CD14-positive monocyte (primary cell): ENCODE measurements at regions not wholly inside any gene's neighbourhood (a gene's known extent, or its start where the extent isn't known, plus 50 kb on each side); places are given as distances from the start of the nearest gene placed in this dataset.

Source experiments
- DNase-seq, 3 donors: peaks; one replicate each; pipeline ENCODE4 v3.0.0-alpha.2; 2011 to 2022
- H2AFZ ChIP-seq: 2 replicates; pipeline ENCODE4 v1.6.0; 2012; ENCODE audit warnings: mild to moderate bottlenecking, low read depth, low read length, inconsistent platforms; ENCODE audit not compliant: insufficient read depth, poor library complexity, severe bottlenecking
- H3K27ac ChIP-seq, 2 donors: 1 replicate in 1 of 2; 2 replicates in 1 of 2; pipeline ENCODE4 v1.5.1; 2012 to 2013; ENCODE audit warnings: low read length in 2 of 2, control low read depth in 1 of 2, inconsistent platforms in 1 of 2, low read depth in 1 of 2, mild to moderate bottlenecking in 1 of 2
- H3K27me3 ChIP-seq, 2 donors: one replicate each; pipeline versions ENCODE4 v1.6.0 to v1.6.1; 2011 to 2013; ENCODE audit warnings: low read length in 2 of 2; ENCODE audit not compliant: control insufficient read depth in 2 of 2, insufficient read depth in 2 of 2
- H3K36me3 ChIP-seq, 2 donors: replicated peaks in 1 of 2; 1 replicate in 1 of 2; 2 replicates in 1 of 2; pipeline versions ENCODE4 v1.5.1 to v1.6.1; 2012 to 2013; ENCODE audit warnings: low read length in 2 of 2, control low read depth in 1 of 2, inconsistent platforms in 1 of 2, mild to moderate bottlenecking in 1 of 2; ENCODE audit not compliant: insufficient read depth in 2 of 2, control insufficient read depth in 1 of 2
- H3K4me1 ChIP-seq, 2 donors: 1 replicate in 1 of 2; 2 replicates in 1 of 2; pipeline versions ENCODE4 v1.5.1 to v1.6.1; 2012 to 2013; ENCODE audit warnings: low read length in 2 of 2, control low read depth in 1 of 2, inconsistent platforms in 1 of 2, mild to moderate bottlenecking in 1 of 2, moderate library complexity in 1 of 2; ENCODE audit not compliant: insufficient read depth in 2 of 2, control insufficient read depth in 1 of 2
- H3K4me2 ChIP-seq: replicated peaks from 2 replicates; pipeline ENCODE3; 2012; ENCODE audit warnings: low read length, moderate library complexity, mild to moderate bottlenecking; ENCODE audit not compliant: poor library complexity, severe bottlenecking; ENCODE audit errors: extremely low read depth
- H3K4me3 ChIP-seq, 3 experiments: fragments of 200-600 bp in 1 of 3; sonication (generic) in 1 of 3; replicated peaks in 1 of 3; 1 replicate in 2 of 3; 2 replicates in 1 of 3; pipeline ENCODE4 v1.5.1; 2011 to 2013; ENCODE audit warnings: low read length in 3 of 3, mild to moderate bottlenecking in 3 of 3, control low read depth in 2 of 3, low read depth in 2 of 3, inconsistent platforms in 1 of 3, moderate library complexity in 1 of 3
- H3K79me2 ChIP-seq: 2 replicates; pipeline ENCODE4 v1.6.0; 2012; ENCODE audit warnings: mild to moderate bottlenecking, control low read depth, inconsistent platforms, low read length, moderate library complexity; ENCODE audit not compliant: insufficient read depth
- H3K9ac ChIP-seq: 2 replicates; pipeline ENCODE4 v1.6.0; 2017; ENCODE audit warnings: low read length, mild to moderate bottlenecking; ENCODE audit not compliant: insufficient read depth, poor library complexity, severe bottlenecking
- H3K9me3 ChIP-seq, 2 donors: replicated peaks in 1 of 2; 1 replicate in 1 of 2; 2 replicates in 1 of 2; pipeline versions ENCODE4 v1.5.1 to v1.6.1; 2012 to 2013; ENCODE audit warnings: low read length in 2 of 2, control low read depth in 1 of 2; ENCODE audit not compliant: control insufficient read depth in 1 of 2, insufficient read depth in 1 of 2
- H4K20me1 ChIP-seq: 2 replicates; pipeline ENCODE4 v1.6.0; 2012; ENCODE audit warnings: mild to moderate bottlenecking, low read length, control low read depth, moderate library complexity; ENCODE audit not compliant: insufficient read depth
- H3K27ac Mint-ChIP-seq, 7 donors: one replicate each; pipeline ENCODE4 v1.8.0; 2020; ENCODE audit warnings: mild to moderate bottlenecking in 7 of 7, mixed read lengths in 7 of 7, moderate library complexity in 6 of 7, inconsistent platforms in 2 of 7
- H3K27me3 Mint-ChIP-seq, 3 donors: one replicate each; pipeline ENCODE4 v1.8.0; 2021 to 2022; ENCODE audit warnings: low read depth in 3 of 3, mild to moderate bottlenecking in 3 of 3, mixed read lengths in 3 of 3, moderate library complexity in 3 of 3, inconsistent platforms in 1 of 3
- H3K36me3 Mint-ChIP-seq, 2 donors: one replicate each; pipeline ENCODE4 v1.8.0; 2020; ENCODE audit warnings: mixed read lengths in 2 of 2, inconsistent platforms in 1 of 2, mild to moderate bottlenecking in 1 of 2
- H3K4me1 Mint-ChIP-seq: one replicate; pipeline ENCODE4 v1.8.0; 2020; ENCODE audit warnings: mild to moderate bottlenecking, mixed read lengths
- H3K4me3 Mint-ChIP-seq, 2 donors: one replicate each; pipeline ENCODE4 v1.8.0; 2020; ENCODE audit warnings: mild to moderate bottlenecking in 2 of 2, mixed read lengths in 2 of 2, moderate library complexity in 1 of 2
- H3K9me3 Mint-ChIP-seq, 7 donors: one replicate each; pipeline ENCODE4 v1.8.0; 2020 to 2022; ENCODE audit warnings: mixed read lengths in 7 of 7, mild to moderate bottlenecking in 6 of 7, moderate library complexity in 6 of 7, inconsistent platforms in 2 of 7
- CTCF ChIP-seq: fragments of 200-600 bp; IDR thresholded peaks from one replicate; pipeline ENCODE4 v1.8.0; 2022; ENCODE audit warnings: antibody characterized with exemption, mild to moderate bottlenecking
- WGBS: methylation state at CpG from one replicate; pipeline ENCODE4 v1.1.5; 2013; ENCODE audit warnings: missing lambda C conversion rate; ENCODE audit not compliant: insufficient coverage; 5-methylcytosine and 5-hydroxymethylcytosine counted together
- intact Hi-C, 2 donors: fragments of 100-400 bp; cut with micrococcal nuclease; formaldehyde crosslinking; loops; one replicate each; pipeline versions ENCODE4 v1.15.0 to v1.15.1; 2023

- peaks cover 8 to 10% of the 10 kb centered on the region in 2 donors for H3K4me1 ChIP-seq
- no peak for TF ChIP-seq CTCF
- H3K4me3 ChIP-seq: no peak overlapping the region
- WGBS: 38% methylated on average over 3 of the region's 5 CpGs
- no peak overlapping the region for H2AFZ ChIP-seq
- Mint-ChIP-seq H3K4me1 (peaks cover 24% of the 10 kb centered on the region), H3K36me3 (no peaks in the 10 kb centered on the region), H3K27me3 (no peaks in the 10 kb centered on the region), H3K4me3 (no peak overlapping the region), H3K9me3 (peaks cover 0 to 15% (median 6%) of the 10 kb centered on the region in 7 donors), H3K27ac (peak overlapping the region in 1 of 7 donors; percentile 66)
- DNase-seq: no peak
- peaks cover 0 to 4% of the 10 kb centered on the region in 2 donors for H3K9me3 ChIP-seq
- no peak overlapping the region for H3K9ac ChIP-seq
- H4K20me1 ChIP-seq: no peaks in the 10 kb centered on the region
- no peak overlapping the region for H3K4me2 ChIP-seq
- H3K79me2 ChIP-seq: no peaks in the 10 kb centered on the region
- H3K27me3 ChIP-seq: no peaks in the 10 kb centered on the region
- no peak overlapping the region for H3K27ac ChIP-seq
- no peaks in the 10 kb centered on the region for H3K36me3 ChIP-seq
- intact Hi-C loops: no loop called here
Observed at GRCh38 chr1:238608144-238608543, 717.4 kb upstream of the ZP4 start.

GRCh38 chr1:238606896-238607295 lies 716.2 kb upstream of the ZP4 start:
- Histone ChIP-seq H3K4me1 (peaks cover 8 to 10% of the 10 kb centered on the region in 2 donors), H3K79me2 (no peaks in the 10 kb centered on the region), H2AFZ (no peak overlapping the region), H3K9ac (no peak overlapping the region), H3K27ac (no peak overlapping the region), H3K9me3 (peaks cover 0 to 4% of the 10 kb centered on the region in 2 donors), H3K4me2 (peak overlapping the region; percentile 4), H3K36me3 (no peaks in the 10 kb centered on the region), H3K4me3 (no peak overlapping the region), H4K20me1 (no peaks in the 10 kb centered on the region), H3K27me3 (no peaks in the 10 kb centered on the region)
- WGBS: no CpG with 5 or more reads among the region's 4 CpGs
- Mint-ChIP-seq H3K36me3 (no peaks in the 10 kb centered on the region), H3K27ac (no peak overlapping the region), H3K4me1 (peaks cover 25% of the 10 kb centered on the region), H3K9me3 (peaks cover 0 to 14% (median 6%) of the 10 kb centered on the region in 7 donors), H3K4me3 (peak overlapping the region in 1 of 2 donors; percentile 33), H3K27me3 (peaks cover 0 to 1% (median 0%) of the 10 kb centered on the region in 3 donors)
- peak; percentile 2 to 40 (median 5) for DNase-seq
- TF ChIP-seq CTCF: no peak
- intact Hi-C loops: no loop called here
